ENCODE measurements at regions not wholly inside any gene's neighbourhood (a gene's known extent, or its start where the extent isn't known, plus 50 kb on each side); places are given as distances from the start of the nearest gene placed in this dataset.
A peak's percentile ranks its signal among the peaks of the same experiment; 100 is the strongest.

GRCh38 chr6:95280686-95281273, 296.6 kb upstream of the MANEA start:
- no peak overlapping the region for H3K4me3 ChIP-seq (ENCODE audit: low read length)
- peak; percentile 57 for DNase-seq (ENCODE audit: low read depth)
- peak; percentile 55 for TF ChIP-seq CTCF (IDR thresholded peaks at IDR 0.05; ENCODE audit: insufficient read depth, low read depth, low read length, missing control alignments)

GRCh38 chr6:95285881-95286280, 291.5 kb upstream of the MANEA start:
- no peak overlapping the region for H3K4me3 ChIP-seq (ENCODE audit: low read length)
- no peak for TF ChIP-seq CTCF (IDR thresholded peaks at IDR 0.05; ENCODE audit: insufficient read depth, low read depth, low read length, missing control alignments)
- DNase-seq (ENCODE audit: low read depth), result no peak

- no peak for TF ChIP-seq CTCF (IDR thresholded peaks at IDR 0.05; ENCODE audit: insufficient read depth, low read depth, low read length, missing control alignments)
- no peak for DNase-seq (ENCODE audit: low read depth)
- H3K4me3 ChIP-seq (ENCODE audit: low read length), result no peak overlapping the region
These were observed 290.5 kb upstream of the MANEA start for GRCh38 chr6:95286874-95287273.

- TF ChIP-seq CTCF (IDR thresholded peaks at IDR 0.05; ENCODE audit: insufficient read depth, low read depth, low read length, missing control alignments), result no peak
- no peak for DNase-seq (ENCODE audit: low read depth)
These were observed 289.1 kb upstream of the MANEA start for GRCh38 chr6:95288251-95288650.

GRCh38 chr6:95292011-95292410, 285.3 kb upstream of the MANEA start:
- no peak for TF ChIP-seq CTCF (IDR thresholded peaks at IDR 0.05; ENCODE audit: insufficient read depth, low read depth, low read length, missing control alignments)

More at GRCh38 chr6:95288251-95288650, 289.1 kb upstream of the MANEA start:
- H3K4me3 ChIP-seq (ENCODE audit: low read length), result no peak overlapping the region

GRCh38 chr6:95293257-95293656, 284.1 kb upstream of the MANEA start:
- no peak for DNase-seq (ENCODE audit: low read depth)
- no peak for TF ChIP-seq CTCF (IDR thresholded peaks at IDR 0.05; ENCODE audit: insufficient read depth, low read depth, low read length, missing control alignments)
- no peak overlapping the region for H3K4me3 ChIP-seq (ENCODE audit: low read length)

More at GRCh38 chr6:95292011-95292410, 285.3 kb upstream of the MANEA start:
- no peak for DNase-seq (ENCODE audit: low read depth)
- no peak overlapping the region for H3K4me3 ChIP-seq (ENCODE audit: low read length)

- DNase-seq (ENCODE audit: low read depth), result peak; percentile 75
- H3K4me3 ChIP-seq (ENCODE audit: low read length), result no peak overlapping the region
These were observed 283.3 kb upstream of the MANEA start for GRCh38 chr6:95294043-95294442.

More at GRCh38 chr6:95294043-95294442, 283.3 kb upstream of the MANEA start:
- no peak for TF ChIP-seq CTCF (IDR thresholded peaks at IDR 0.05; ENCODE audit: insufficient read depth, low read depth, low read length, missing control alignments)

Measured in epithelial cell of esophagus (primary cell).